GM12801 (cell line): ENCODE measurements at regions not wholly inside any gene's neighbourhood (a gene's known extent, or its start where the extent isn't known, plus 50 kb on each side); places are given as distances from the start of the nearest gene placed in this dataset.

Source experiments
- CTCF ChIP-seq: IDR thresholded peaks from one replicate; pipeline ENCODE4 v1.5.1; 2011; ENCODE audit warnings: control low read depth; ENCODE audit not compliant: insufficient read length; ENCODE audit errors: extremely low read depth

- no peak for TF ChIP-seq CTCF
These were observed 83.6 kb upstream of the HMGXB4 start for GRCh38 chr22:35173655-35174054.

- TF ChIP-seq CTCF: no peak
These were observed 82.8 kb upstream of the HMGXB4 start for GRCh38 chr22:35174401-35175038.

GRCh38 chr22:35175392-35175791 lies 81.9 kb upstream of the HMGXB4 start:
- no peak for TF ChIP-seq CTCF

GRCh38 chr22:35177811-35178210 lies 79.5 kb upstream of the HMGXB4 start:
- no peak for TF ChIP-seq CTCF

GRCh38 chr22:35178446-35178845 lies 78.8 kb upstream of the HMGXB4 start:
- no peak for TF ChIP-seq CTCF

- TF ChIP-seq CTCF: no peak
These were observed 73.4 kb upstream of the HMGXB4 start for GRCh38 chr22:35183917-35184316.

GRCh38 chr22:35186492-35186891 lies 70.8 kb upstream of the HMGXB4 start:
- TF ChIP-seq CTCF: no peak
